Glomerular endothelial cell (primary cell): ENCODE measurements at regions not wholly inside any gene's neighbourhood (a gene's known extent, or its start where the extent isn't known, plus 50 kb on each side); places are given as distances from the start of the nearest gene placed in this dataset.

Source experiments
- DNase-seq: peaks from one replicate; pipeline ENCODE4 v3.0.0-alpha.2; 2011; ENCODE audit warnings: low read depth, low spot score; ENCODE audit errors: extremely low read depth

DNA sequence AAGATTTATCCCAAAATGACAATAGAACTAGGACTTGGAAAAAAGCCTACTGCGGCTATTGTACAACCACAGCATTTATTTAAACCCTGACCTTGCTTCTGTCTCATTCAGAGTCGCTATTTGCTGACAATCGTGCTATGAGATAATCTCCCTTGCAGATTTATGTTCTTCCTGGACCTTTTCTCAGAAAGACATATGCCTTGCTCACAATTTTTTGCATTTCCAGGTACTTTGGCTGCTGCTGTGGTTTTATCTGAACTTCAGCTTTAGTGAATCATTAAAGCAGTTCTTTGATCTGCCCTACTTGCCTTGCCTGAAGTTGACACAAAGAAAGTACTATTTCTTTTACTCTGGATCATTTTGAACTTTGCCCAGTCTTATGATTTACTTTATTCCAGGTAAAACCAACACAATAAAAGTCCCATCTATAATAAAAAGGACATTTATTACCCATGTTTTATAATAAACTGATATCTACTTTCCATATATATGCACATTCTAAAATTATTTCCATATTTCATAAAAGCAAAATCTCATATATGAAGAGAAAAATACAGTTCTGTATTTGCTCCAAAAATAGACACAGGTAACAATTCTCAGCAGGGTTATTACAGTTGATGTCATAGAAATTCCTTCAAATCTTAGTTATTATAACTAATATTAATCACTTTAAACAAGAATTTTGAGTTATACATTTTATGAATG, 63.4 kb upstream of the CARD18 start:
- no peak for DNase-seq

DNA sequence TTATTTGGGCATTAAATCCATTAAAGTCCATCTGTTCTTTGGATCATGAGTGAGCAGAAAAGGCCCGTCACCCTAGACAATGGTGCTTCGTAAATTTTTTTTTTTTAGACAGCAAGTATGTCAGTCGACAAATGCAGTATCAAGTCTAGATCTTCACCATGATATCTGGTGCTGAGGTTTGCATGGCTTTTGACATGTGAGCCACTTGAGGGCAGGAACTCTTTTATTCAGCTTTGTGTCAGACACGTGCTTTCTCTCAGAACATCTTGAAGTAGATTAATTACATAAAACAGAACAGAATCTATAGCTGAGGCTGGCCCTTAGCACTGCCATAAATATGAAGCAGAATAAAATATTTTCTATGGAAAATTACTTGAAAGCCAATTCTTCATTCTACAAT, 62.9 kb upstream of the CARD18 start:
- DNase-seq = no peak

GRCh38 chr11:105201166-105201565, 61.6 kb upstream of the CARD18 start:
- no peak for DNase-seq

DNA sequence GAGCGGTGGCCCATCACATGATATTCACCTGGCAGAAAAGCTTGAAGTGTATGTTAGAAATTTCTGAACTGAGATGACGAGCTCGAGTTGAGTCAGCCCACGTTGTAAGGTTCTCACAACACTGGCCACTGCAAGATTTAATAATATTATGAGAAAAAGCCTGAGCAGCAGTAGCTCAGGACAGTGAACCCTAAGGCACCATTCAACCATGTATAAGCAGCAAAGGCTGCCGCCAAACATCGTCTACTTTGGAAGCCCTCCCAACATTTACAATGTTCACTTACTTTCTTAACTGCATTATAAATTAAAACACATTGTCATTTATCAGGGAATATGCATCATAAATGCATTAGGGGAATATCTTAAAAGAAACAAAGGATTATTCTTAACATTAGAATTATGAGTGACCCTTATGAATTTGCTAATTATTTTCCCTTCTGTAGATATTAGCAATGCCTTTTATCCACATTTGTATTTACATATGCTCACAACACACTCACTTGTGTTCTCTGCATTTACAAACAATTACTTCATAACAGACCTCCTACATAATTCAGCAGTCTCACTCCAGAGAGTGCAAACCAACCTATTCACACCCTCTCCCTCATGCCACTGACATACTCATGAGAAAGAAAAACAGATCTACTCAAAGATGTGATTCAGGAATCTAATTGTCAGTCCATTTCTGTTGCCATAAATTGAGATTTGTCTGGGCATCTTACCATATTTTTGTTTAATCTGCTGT, 57.7 kb upstream of the CARD18 start:
- DNase-seq = no peak

GRCh38 chr11:105193260-105193659, 53.7 kb upstream of the CARD18 start:
- no peak for DNase-seq

- DNase-seq = no peak
Measured at GRCh38 chr11:105192115-105192514, 52.5 kb upstream of the CARD18 start.

DNA sequence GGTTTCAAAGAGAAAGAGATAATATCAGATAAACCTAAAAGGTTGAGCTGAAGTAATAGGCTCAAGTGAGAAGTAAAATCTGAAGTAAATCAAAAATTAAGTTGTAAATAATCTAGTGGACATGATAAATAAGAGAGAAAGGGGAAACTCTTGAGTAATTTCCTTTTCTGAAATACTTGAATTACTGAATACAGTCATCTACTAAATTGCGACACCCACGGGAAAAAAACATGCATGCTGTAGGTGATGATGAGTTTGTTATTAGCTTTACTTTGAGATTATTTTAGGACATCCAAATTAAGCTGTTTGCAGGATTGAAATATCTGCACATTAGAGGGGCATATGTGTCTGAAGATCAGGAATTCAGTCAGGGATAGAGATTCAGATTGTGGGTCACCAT, 50.0 kb upstream of the CARD18 start:
- no peak for DNase-seq
